H1 (cell line): ENCODE measurements at regions not wholly inside any gene's neighbourhood (a gene's known extent, or its start where the extent isn't known, plus 50 kb on each side); places are given as distances from the start of the nearest gene placed in this dataset.

Experiments used
- CBX5 ChIP-seq: fragments of 300-800, 300-1000 bp; sonication (generic); IDR thresholded peaks from 2 replicates; pipeline ENCODE4 v1.7.1; 2016; ENCODE audit warnings: antibody characterized with exemption, low read length, low read depth
- CHD2 ChIP-seq: IDR thresholded peaks from 2 replicates; pipeline ENCODE4 v1.6.1; 2012; ENCODE audit warnings: low read length, improper control_type of control experiment
- EZH2 ChIP-seq: fragments of 200-600 bp; sonication (generic); IDR thresholded peaks from 2 replicates; pipeline ENCODE4 v1.7.1; 2012; ENCODE audit warnings: low read depth, mild to moderate bottlenecking, moderate library complexity, low read length, inconsistent platforms; ENCODE audit not compliant: severe bottlenecking
- MAFK ChIP-seq: IDR thresholded peaks from 2 replicates; pipeline ENCODE4 v1.6.1; 2012; ENCODE audit warnings: low read depth, mild to moderate bottlenecking, improper control_type of control experiment, low read length
- RXRA ChIP-seq: IDR thresholded peaks from 2 replicates; pipeline ENCODE4 v1.6.1; 2011; ENCODE audit warnings: low read depth, mild to moderate bottlenecking, low read length, moderate library complexity; ENCODE audit not compliant: insufficient read depth
- SAP30 ChIP-seq: fragments of 300-600 bp; sonication (generic); IDR thresholded peaks from 2 replicates; pipeline ENCODE4 v1.7.1; 2012; ENCODE audit warnings: low read length, moderate library complexity, mild to moderate bottlenecking, inconsistent platforms; ENCODE audit not compliant: insufficient read depth, insufficient replicate concordance
- SIN3A ChIP-seq, 2 experiments: IDR thresholded peaks in 1 of 2; conservative IDR thresholded peaks in 1 of 2; 2 replicates each; pipeline ENCODE4 v1.6.1; 2011 to 2012; ENCODE audit warnings: low read length in 2 of 2, improper control_type of control experiment in 1 of 2, low read depth in 1 of 2, mild to moderate bottlenecking in 1 of 2
- TF ChIP-seq, protein P1 (sequence below): fragments of 300-600 bp; sonication (generic); IDR thresholded peaks from 2 replicates; pipeline ENCODE4 v1.7.1; 2012; ENCODE audit warnings: low read length, moderate library complexity, mild to moderate bottlenecking, inconsistent platforms; ENCODE audit not compliant: insufficient replicate concordance
- TF ChIP-seq, protein P2 (sequence below): IDR thresholded peaks from 2 replicates; pipeline ENCODE4 v1.6.1; 2012; ENCODE audit warnings: inconsistent platforms

DNA sequence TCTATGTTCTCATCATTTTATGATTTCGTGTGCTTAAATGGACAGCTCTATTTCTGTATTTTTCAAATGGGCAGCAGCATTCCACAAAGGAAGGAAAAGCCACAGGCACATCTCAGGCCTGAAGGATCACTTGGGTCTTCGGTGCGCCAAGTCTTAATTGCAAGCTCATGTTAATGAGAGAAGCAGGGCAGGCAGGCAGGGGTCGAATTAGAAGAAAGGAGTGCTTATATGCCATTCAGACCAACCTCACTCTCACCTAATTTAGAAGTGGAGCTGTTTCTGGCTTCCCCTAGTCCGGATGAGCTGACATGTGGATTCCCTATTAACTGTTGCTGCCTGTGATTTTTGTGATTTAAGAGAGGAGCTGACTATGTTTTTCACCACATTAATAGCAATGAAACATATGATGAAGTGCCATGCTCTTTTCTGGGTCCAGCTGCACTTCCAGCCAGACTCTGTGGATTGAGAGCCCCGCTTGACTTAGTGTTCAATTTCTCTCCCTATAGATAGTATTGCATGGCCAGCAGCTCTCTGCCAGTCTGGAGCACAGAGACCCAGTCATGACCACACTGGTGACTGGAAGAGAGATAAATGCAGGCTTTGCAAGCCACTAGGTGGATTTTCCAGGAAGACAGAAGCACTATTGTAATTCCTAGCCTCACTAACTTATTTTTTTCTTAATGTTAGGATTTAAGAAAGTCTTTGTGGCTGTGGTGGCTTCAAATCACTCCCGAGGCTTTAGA lies 373.9 kb upstream of the FAT3 start (continued):
- TF ChIP-seq, protein P1, sequence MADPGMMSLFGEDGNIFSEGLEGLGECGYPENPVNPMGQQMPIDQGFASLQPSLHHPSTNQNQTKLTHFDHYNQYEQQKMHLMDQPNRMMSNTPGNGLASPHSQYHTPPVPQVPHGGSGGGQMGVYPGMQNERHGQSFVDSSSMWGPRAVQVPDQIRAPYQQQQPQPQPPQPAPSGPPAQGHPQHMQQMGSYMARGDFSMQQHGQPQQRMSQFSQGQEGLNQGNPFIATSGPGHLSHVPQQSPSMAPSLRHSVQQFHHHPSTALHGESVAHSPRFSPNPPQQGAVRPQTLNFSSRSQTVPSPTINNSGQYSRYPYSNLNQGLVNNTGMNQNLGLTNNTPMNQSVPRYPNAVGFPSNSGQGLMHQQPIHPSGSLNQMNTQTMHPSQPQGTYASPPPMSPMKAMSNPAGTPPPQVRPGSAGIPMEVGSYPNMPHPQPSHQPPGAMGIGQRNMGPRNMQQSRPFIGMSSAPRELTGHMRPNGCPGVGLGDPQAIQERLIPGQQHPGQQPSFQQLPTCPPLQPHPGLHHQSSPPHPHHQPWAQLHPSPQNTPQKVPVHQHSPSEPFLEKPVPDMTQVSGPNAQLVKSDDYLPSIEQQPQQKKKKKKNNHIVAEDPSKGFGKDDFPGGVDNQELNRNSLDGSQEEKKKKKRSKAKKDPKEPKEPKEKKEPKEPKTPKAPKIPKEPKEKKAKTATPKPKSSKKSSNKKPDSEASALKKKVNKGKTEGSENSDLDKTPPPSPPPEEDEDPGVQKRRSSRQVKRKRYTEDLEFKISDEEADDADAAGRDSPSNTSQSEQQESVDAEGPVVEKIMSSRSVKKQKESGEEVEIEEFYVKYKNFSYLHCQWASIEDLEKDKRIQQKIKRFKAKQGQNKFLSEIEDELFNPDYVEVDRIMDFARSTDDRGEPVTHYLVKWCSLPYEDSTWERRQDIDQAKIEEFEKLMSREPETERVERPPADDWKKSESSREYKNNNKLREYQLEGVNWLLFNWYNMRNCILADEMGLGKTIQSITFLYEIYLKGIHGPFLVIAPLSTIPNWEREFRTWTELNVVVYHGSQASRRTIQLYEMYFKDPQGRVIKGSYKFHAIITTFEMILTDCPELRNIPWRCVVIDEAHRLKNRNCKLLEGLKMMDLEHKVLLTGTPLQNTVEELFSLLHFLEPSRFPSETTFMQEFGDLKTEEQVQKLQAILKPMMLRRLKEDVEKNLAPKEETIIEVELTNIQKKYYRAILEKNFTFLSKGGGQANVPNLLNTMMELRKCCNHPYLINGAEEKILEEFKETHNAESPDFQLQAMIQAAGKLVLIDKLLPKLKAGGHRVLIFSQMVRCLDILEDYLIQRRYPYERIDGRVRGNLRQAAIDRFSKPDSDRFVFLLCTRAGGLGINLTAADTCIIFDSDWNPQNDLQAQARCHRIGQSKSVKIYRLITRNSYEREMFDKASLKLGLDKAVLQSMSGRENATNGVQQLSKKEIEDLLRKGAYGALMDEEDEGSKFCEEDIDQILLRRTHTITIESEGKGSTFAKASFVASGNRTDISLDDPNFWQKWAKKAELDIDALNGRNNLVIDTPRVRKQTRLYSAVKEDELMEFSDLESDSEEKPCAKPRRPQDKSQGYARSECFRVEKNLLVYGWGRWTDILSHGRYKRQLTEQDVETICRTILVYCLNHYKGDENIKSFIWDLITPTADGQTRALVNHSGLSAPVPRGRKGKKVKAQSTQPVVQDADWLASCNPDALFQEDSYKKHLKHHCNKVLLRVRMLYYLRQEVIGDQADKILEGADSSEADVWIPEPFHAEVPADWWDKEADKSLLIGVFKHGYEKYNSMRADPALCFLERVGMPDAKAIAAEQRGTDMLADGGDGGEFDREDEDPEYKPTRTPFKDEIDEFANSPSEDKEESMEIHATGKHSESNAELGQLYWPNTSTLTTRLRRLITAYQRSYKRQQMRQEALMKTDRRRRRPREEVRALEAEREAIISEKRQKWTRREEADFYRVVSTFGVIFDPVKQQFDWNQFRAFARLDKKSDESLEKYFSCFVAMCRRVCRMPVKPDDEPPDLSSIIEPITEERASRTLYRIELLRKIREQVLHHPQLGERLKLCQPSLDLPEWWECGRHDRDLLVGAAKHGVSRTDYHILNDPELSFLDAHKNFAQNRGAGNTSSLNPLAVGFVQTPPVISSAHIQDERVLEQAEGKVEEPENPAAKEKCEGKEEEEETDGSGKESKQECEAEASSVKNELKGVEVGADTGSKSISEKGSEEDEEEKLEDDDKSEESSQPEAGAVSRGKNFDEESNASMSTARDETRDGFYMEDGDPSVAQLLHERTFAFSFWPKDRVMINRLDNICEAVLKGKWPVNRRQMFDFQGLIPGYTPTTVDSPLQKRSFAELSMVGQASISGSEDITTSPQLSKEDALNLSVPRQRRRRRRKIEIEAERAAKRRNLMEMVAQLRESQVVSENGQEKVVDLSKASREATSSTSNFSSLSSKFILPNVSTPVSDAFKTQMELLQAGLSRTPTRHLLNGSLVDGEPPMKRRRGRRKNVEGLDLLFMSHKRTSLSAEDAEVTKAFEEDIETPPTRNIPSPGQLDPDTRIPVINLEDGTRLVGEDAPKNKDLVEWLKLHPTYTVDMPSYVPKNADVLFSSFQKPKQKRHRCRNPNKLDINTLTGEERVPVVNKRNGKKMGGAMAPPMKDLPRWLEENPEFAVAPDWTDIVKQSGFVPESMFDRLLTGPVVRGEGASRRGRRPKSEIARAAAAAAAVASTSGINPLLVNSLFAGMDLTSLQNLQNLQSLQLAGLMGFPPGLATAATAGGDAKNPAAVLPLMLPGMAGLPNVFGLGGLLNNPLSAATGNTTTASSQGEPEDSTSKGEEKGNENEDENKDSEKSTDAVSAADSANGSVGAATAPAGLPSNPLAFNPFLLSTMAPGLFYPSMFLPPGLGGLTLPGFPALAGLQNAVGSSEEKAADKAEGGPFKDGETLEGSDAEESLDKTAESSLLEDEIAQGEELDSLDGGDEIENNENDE, result no peak
- TF ChIP-seq EZH2 (no peak), SIN3A (conservative IDR thresholded peaks at IDR 0.05 in 1 of 2, IDR thresholded peaks at IDR 0.05 in 1 of 2; ENCODE audit: low read depth in 1 of 2, low read length in 2 of 2) (no peak), CBX5 (no peak), CHD2 (no peak), RXRA (no peak), SAP30 (no peak), MAFK (no peak)
- TF ChIP-seq, protein P2, sequence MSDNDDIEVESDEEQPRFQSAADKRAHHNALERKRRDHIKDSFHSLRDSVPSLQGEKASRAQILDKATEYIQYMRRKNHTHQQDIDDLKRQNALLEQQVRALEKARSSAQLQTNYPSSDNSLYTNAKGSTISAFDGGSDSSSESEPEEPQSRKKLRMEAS, result no peak
